ENCODE measurements at regions not wholly inside any gene's neighbourhood (a gene's known extent, or its start where the extent isn't known, plus 50 kb on each side); places are given as distances from the start of the nearest gene placed in this dataset.

DNA sequence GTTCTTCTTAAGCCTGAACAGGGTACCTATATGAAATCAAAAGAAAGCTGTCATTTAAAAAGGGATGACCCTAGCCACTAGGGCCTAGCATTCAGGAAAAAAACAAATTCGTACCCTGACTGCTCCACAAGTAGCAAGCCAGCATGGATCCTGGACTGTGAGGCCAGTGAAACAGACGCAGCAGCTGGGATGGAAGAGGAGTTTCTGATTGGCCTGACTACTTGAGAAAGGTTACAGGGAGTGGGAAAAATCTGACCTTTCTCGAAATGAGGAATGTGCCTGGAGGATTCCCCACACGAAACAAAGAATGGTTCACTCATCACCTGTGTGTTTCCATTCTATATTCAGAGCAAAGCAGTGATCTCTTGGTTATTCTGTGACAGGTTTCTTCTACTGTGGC, 87.6 kb upstream of the JADE1 start:
- TF ChIP-seq CTCF (IDR thresholded peaks at IDR 0.05), result no peak
- no peak for TF ChIP-seq POLR2A (IDR thresholded peaks at IDR 0.05)
- TF ChIP-seq EP300 (IDR thresholded peaks at IDR 0.05), result no peak
- TF ChIP-seq POLR2AphosphoS5 (IDR thresholded peaks at IDR 0.05), result no peak

Data from upper lobe of left lung (tissue), 4 donors.